GM23248 (cell line): ENCODE measurements at regions not wholly inside any gene's neighbourhood (a gene's known extent, or its start where the extent isn't known, plus 50 kb on each side); places are given as distances from the start of the nearest gene placed in this dataset.

Experiments used
- EZH2 ChIP-seq: fragments of 200-600 bp; sonication (generic); IDR thresholded peaks from 2 replicates; pipeline ENCODE4 v1.6.1; 2018; ENCODE audit warnings: antibody characterized with exemption, mild to moderate bottlenecking; ENCODE audit not compliant: insufficient read depth, poor library complexity, severe bottlenecking
- EZH2phosphoT487 ChIP-seq: fragments of 200-600 bp; sonication (generic); IDR thresholded peaks from 2 replicates; pipeline ENCODE4 v1.6.1; 2018; ENCODE audit warnings: antibody characterized with exemption, moderate library complexity, mild to moderate bottlenecking, low read depth; ENCODE audit not compliant: insufficient read depth

DNA sequence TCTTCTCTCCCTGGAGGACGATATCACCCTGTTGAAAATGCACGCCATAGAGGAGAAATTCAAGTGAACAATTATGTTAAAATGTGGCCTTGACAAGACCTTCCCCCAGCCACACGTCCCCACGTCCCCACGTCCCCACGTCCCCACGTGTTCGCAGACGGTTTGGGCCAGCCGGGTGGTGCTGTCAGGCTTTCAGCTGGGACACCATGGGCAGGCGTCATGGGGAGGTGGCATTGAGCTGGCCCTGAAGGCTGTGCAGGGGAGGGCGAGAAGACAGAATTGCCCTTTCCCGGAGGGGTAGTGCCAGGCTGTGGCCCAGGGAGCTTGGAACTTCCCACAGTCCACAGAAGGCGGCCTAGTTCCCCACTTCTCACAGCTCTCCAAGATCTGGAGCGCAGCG lies 240.7 kb upstream of the RAB6C start:
- no peak for TF ChIP-seq EZH2
- TF ChIP-seq EZH2phosphoT487 = no peak
